ENCODE measurements at regions not wholly inside any gene's neighbourhood (a gene's known extent, or its start where the extent isn't known, plus 50 kb on each side); places are given as distances from the start of the nearest gene placed in this dataset.

DNA sequence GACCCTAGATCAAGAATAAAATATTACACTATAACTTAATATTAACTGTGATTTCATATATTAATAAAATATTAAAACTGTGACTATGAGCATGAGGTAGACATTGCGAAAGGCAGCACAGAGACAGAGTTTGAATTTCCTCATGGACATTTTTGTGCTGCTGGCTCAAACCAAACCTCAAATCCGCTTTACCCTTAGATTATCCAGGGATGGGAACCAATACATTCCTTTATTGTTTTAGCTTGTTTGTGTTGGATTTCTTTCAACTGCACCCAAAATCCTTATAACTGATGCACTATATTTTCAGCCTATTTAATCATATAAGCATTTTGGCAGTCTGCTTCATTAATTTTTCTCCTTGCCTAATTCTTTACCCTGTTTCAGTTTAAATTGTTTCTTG, 436.7 kb downstream of the ATP23 start:
- TF ChIP-seq POLR2A (IDR thresholded peaks at IDR 0.05) (no peak), POLR2AphosphoS5 (IDR thresholded peaks at IDR 0.05) (no peak)
- TF ChIP-seq, protein P1, sequence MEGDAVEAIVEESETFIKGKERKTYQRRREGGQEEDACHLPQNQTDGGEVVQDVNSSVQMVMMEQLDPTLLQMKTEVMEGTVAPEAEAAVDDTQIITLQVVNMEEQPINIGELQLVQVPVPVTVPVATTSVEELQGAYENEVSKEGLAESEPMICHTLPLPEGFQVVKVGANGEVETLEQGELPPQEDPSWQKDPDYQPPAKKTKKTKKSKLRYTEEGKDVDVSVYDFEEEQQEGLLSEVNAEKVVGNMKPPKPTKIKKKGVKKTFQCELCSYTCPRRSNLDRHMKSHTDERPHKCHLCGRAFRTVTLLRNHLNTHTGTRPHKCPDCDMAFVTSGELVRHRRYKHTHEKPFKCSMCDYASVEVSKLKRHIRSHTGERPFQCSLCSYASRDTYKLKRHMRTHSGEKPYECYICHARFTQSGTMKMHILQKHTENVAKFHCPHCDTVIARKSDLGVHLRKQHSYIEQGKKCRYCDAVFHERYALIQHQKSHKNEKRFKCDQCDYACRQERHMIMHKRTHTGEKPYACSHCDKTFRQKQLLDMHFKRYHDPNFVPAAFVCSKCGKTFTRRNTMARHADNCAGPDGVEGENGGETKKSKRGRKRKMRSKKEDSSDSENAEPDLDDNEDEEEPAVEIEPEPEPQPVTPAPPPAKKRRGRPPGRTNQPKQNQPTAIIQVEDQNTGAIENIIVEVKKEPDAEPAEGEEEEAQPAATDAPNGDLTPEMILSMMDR (IDR thresholded peaks at IDR 0.05 in 8 of 11, conservative IDR thresholded peaks at IDR 0.05 in 3 of 11): no peak

Data from spleen (tissue), 7 donors.